GM13977 (cell line): ENCODE measurements at regions not wholly inside any gene's neighbourhood (a gene's known extent, or its start where the extent isn't known, plus 50 kb on each side); places are given as distances from the start of the nearest gene placed in this dataset.

Experiments used
- DNase-seq: peaks from one replicate; pipeline ENCODE4 v3.0.0; 2012; ENCODE audit warnings: low spot score
- CTCF ChIP-seq: IDR thresholded peaks from 2 replicates; pipeline ENCODE4 v1.5.1; 2012; ENCODE audit warnings: mild to moderate bottlenecking, control low read depth; ENCODE audit not compliant: insufficient read depth; ENCODE audit errors: extremely low read depth, missing control alignments
- in situ Hi-C: fragments of 300-500 bp; cut with MboI; formaldehyde crosslinking; loops from one replicate; pipeline ENCODE4 v1.12.0; 2022; ENCODE audit warnings: low sequenced_read_pairs, low pct_unique_long_range_greater_than_20kb, mixed read lengths, inconsistent platforms; ENCODE audit not compliant: unreplicated experiment

GRCh38 chr11:91730057-91730456 lies 494.6 kb upstream of the FAT3 start:
- in situ Hi-C loops: no loop called here
- DNase-seq: no peak
- no peak for TF ChIP-seq CTCF

GRCh38 chr11:91717169-91717568 lies 507.4 kb upstream of the FAT3 start:
- in situ Hi-C loops: no loop called here
- DNase-seq: no peak
- TF ChIP-seq CTCF: no peak

GRCh38 chr11:91707652-91708482 lies 516.8 kb upstream of the FAT3 start:
- in situ Hi-C loops: no loop called here
- TF ChIP-seq CTCF: no peak
- DNase-seq: no peak

- in situ Hi-C loops: no loop called here
- no peak for TF ChIP-seq CTCF
- DNase-seq: no peak
Measured at GRCh38 chr11:91703042-91703441, 521.6 kb upstream of the FAT3 start.

GRCh38 chr11:91700854-91701253 lies 523.8 kb upstream of the FAT3 start:
- TF ChIP-seq CTCF: no peak
- in situ Hi-C loops: no loop called here
- DNase-seq: no peak

- no peak for TF ChIP-seq CTCF
- no peak for DNase-seq
- in situ Hi-C loops: no loop called here
Measured at GRCh38 chr11:91698845-91699244, 525.8 kb upstream of the FAT3 start.
